Esophagus squamous epithelium (tissue), 4 donors: ENCODE measurements at regions not wholly inside any gene's neighbourhood (a gene's known extent, or its start where the extent isn't known, plus 50 kb on each side); places are given as distances from the start of the nearest gene placed in this dataset.

Experiments
- CTCF ChIP-seq, 6 experiments: fragments of 450-650 bp in 4 of 6; fragments of 200-600 bp in 2 of 6; sonication (generic) in 2 of 6; IDR thresholded peaks; one replicate each; pipeline ENCODE4 v1.5.1; 2016 to 2019; ENCODE audit warnings: antibody characterized with exemption in 6 of 6, mild to moderate bottlenecking in 4 of 6, moderate library complexity in 4 of 6
- POLR2A ChIP-seq, 4 donors: fragments of 450-650 bp; IDR thresholded peaks; one replicate each; pipeline ENCODE4 v1.6.1; 2017; ENCODE audit warnings: antibody characterized with exemption in 4 of 4, mild to moderate bottlenecking in 4 of 4, moderate library complexity in 3 of 4

GRCh38 chr2:133732982-133733900 lies 165.0 kb upstream of the NCKAP5 start:
- TF ChIP-seq POLR2A (IDR thresholded peaks at IDR 0.05): no peak
- no peak for TF ChIP-seq CTCF (IDR thresholded peaks at IDR 0.05)
